RWPE1 (cell line): ENCODE measurements at regions not wholly inside any gene's neighbourhood (a gene's known extent, or its start where the extent isn't known, plus 50 kb on each side); places are given as distances from the start of the nearest gene placed in this dataset.

Source experiments
- CTCF ChIA-PET: fragments of 350-600 bp; sonication (Branson Sonifier 250); formaldehyde crosslinking; extraction: SDS; loops from one replicate; lab custom pipeline; 2021; lab: Yijun Ruan, JAX
- POLR2A ChIA-PET: fragments of 400-600 bp; formaldehyde crosslinking; extraction: SDS; loops from one replicate; lab custom pipeline; 2020; ENCODE audit warnings: antibody characterized with exemption; ENCODE audit not compliant: low non-redundant PET; lab: Yijun Ruan, JAX
- DNase-seq: peaks from one replicate; pipeline ENCODE4 v3.0.0; 2012; ENCODE audit warnings: low spot score
- H3K27ac ChIP-seq: fragments of 450-650 bp; 2 replicates; pipeline ENCODE4 v1.5.1; 2017
- TF ChIP-seq, protein P1 (sequence below): fragments of 450-650 bp; conservative IDR thresholded peaks from 2 replicates; pipeline ENCODE4 v1.5.1; 2017; ENCODE audit warnings: low read depth, mild to moderate bottlenecking

DNA sequence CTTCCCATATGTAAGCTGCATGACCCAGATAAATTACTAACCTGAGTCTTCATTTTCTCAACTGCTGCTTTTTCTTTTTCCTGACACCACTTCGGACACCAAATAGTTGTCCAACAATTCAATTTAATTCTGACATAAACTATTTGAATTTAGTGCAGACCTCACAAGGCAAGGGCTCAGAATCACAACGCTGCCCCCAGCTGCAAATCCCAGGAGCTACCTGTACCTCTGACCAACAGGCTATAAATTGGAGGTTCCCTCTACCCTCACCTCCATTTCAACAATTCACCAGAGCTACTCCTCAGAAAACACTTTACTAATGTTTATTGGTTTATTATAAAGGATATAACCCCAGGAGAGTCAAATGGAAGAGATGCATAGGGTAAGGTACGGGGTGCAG lies 737.6 kb downstream of the NTRK3 start:
- TF ChIP-seq, protein P1, sequence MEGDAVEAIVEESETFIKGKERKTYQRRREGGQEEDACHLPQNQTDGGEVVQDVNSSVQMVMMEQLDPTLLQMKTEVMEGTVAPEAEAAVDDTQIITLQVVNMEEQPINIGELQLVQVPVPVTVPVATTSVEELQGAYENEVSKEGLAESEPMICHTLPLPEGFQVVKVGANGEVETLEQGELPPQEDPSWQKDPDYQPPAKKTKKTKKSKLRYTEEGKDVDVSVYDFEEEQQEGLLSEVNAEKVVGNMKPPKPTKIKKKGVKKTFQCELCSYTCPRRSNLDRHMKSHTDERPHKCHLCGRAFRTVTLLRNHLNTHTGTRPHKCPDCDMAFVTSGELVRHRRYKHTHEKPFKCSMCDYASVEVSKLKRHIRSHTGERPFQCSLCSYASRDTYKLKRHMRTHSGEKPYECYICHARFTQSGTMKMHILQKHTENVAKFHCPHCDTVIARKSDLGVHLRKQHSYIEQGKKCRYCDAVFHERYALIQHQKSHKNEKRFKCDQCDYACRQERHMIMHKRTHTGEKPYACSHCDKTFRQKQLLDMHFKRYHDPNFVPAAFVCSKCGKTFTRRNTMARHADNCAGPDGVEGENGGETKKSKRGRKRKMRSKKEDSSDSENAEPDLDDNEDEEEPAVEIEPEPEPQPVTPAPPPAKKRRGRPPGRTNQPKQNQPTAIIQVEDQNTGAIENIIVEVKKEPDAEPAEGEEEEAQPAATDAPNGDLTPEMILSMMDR = no peak
- POLR2A ChIA-PET = no interaction called here
- DNase-seq = no peak
- CTCF ChIA-PET = no interaction called here
- no peak overlapping the region for H3K27ac ChIP-seq

DNA sequence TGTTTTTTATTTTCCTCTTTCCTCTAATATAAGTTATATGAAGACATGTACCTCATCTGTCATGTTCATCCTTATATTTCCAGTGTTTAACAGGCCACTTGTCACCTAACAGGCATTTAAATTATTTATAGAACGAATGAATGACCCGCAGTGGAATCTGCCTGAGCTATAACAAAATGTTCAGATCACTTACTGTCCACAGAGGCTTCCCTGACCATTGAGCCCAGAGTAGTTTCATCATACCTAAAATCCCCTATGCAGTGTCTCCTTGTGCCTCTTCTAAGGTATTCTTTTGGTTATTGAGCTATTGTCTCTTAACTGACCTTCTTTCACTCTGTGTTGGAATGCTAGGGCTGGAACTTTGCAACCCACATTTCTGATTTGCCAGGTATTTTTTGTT lies 748.5 kb downstream of the NTRK3 start:
- no peak for DNase-seq
- TF ChIP-seq, protein P1 = no peak
- POLR2A ChIA-PET = interaction anchor here (0.5 kb wide), 1 partner anchor 477 kb away, joined by 4 read pairs; no protein-coding TSS in a partner anchor
- no peak overlapping the region for H3K27ac ChIP-seq
- CTCF ChIA-PET = interaction anchor here (0.6 kb wide), 1 partner anchor 72 kb away, joined by 4 read pairs; no protein-coding TSS in a partner anchor

- ChIA-PET POLR2A (no interaction called here), CTCF (no interaction called here)
- no peak for DNase-seq
- TF ChIP-seq, protein P1 = no peak
- H3K27ac ChIP-seq = no peak overlapping the region
Measured at GRCh38 chr15:87502173-87502572, 754.4 kb downstream of the NTRK3 start.

- DNase-seq = no peak
- CTCF ChIA-PET = no interaction called here
- TF ChIP-seq, protein P1 = no peak
Measured at GRCh38 chr15:87500240-87500639, 756.3 kb downstream of the NTRK3 start.

GRCh38 chr15:87498560-87498959 lies 758.0 kb downstream of the NTRK3 start:
- no peak for DNase-seq
- TF ChIP-seq, protein P1 = no peak
- no peak overlapping the region for H3K27ac ChIP-seq
- POLR2A ChIA-PET = no interaction called here
- CTCF ChIA-PET = interaction anchor here (0.7 kb wide), 1 partner anchor 725 kb away, joined by 3 read pairs; no protein-coding TSS in a partner anchor

More at GRCh38 chr15:87500240-87500639, 756.3 kb downstream of the NTRK3 start:
- H3K27ac ChIP-seq = no peak overlapping the region
- POLR2A ChIA-PET = no interaction called here

DNA sequence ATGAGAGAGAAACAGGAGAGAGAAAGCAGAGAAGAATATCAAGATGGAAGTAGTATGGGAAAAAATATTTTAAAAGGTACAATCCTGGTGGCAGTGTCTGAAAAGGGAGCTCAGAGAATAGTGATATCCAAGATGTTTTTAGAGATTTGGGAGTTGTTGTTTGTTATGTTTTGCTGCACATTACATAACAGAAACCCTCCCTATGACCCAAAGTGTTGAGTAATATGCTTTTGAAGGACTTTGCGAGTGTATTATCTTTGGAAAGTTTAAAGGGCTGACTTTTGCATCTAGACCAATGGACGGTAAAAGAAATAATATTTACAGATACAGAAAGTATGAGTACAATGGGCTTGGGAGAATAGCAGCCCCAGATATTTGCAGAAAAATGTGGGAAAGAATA lies 759.7 kb downstream of the NTRK3 start:
- no peak for DNase-seq
- TF ChIP-seq, protein P1 = no peak
- no peak overlapping the region for H3K27ac ChIP-seq
- POLR2A ChIA-PET = no interaction called here
- CTCF ChIA-PET = no interaction called here
